ENCODE measurements at regions not wholly inside any gene's neighbourhood (a gene's known extent, or its start where the extent isn't known, plus 50 kb on each side); places are given as distances from the start of the nearest gene placed in this dataset.

DNA sequence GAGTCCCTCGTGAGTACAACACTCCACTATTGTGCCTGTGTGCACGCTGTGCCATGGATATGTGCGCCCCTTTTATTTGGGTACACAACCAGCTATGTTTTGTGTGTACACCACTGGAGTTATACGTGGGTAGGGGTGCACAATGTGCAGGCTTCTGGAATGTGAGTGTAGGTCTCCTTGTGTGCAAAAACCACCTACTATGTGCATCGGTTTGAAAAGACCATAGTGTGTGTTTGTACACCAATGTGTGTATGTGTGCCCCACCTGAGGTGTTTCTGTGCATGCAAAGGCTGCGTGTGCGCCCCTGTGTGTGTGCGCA, 86.4 kb upstream of the ALDH1L1 start:
- DNase-seq (ENCODE audit: low read depth) = no peak

DNA sequence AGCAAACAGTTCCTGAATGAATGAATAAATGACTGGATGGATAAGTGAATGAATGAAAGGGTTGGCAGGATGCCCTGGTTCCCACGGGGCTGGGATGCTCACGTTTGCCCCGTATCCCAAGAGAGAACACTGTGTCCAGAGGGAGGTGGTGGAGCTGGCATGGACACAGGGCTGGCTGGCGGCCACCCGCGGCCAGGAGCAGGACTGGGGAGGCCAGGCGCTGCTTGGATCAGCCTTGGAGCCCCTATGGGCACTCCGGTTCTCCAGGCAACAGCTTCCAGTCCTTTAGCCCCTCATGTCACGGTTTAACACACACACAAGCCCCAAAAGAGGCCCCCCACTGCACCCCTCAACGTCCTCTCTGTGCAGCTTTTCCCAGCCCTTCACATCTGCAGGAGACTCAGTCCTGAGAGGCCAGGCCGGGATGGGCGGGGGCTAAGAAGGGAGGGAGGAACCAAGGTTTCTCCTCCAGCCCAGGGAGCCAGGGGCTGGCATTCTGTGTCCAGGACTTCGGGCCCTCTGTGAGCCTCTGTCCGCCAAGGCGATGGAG, 86.0 kb upstream of the ALDH1L1 start:
- DNase-seq (ENCODE audit: low read depth) = no peak

DNA sequence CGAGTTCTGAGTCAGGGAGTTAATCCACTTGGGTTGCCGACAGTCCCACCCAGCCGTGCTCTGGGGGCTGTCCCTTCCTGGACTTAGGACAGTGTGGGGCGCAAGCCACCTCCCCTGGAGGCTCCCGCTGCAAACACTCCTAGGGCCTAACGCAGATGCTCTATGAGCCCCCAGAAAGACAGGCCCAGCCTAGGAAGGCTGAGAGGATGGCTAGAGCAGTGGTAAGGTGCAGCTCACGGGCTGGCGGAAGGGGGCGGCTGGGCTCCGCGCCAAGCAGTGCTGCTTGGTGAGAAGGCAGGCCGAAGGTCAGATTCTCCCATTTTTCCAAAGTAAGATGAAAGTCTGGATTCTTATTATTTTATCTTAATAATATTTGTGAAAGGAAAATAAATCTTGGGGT, 84.6 kb upstream of the ALDH1L1 start:
- no peak for DNase-seq (ENCODE audit: low read depth)

DNA sequence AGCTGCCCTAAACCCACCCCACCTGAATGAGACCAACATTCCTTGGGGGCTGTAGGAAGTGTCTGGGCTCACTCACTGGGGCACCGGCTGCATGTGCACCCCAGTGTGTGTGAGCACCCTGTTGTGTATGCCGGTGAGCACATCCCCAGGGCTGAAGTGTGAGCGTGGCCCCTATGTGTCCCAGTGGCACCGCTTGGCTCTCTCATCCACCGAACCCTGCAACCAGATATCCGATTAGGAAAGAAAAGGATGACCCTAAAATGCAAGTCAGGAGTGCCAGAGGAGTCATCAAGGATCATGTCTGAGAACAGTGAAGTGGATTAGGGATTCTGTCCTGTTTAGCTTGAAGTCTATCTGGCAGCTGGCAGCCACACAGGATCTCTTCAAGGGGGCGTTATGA, 84.0 kb upstream of the ALDH1L1 start:
- DNase-seq (ENCODE audit: low read depth) = no peak

DNA sequence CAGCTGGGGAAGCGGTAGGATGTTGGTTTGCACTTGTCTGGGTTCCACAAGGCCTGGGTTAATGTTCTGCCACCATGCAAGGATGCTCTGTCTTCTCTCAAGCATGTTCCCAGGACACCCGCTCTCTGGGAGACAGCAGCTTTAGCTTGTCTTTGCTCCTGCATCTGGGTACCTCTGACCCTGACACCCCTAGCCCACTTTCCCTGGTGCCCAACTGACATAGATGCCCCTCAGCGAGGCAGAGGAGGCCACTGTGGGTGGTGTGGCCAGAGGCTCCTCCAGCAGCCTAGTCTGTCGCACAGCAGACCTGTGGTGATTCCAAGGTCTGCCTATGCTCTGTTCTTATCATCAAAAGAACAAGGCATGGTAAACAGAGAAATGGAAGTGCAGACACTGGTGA, 83.6 kb upstream of the ALDH1L1 start:
- DNase-seq (ENCODE audit: low read depth) = no peak

DNA sequence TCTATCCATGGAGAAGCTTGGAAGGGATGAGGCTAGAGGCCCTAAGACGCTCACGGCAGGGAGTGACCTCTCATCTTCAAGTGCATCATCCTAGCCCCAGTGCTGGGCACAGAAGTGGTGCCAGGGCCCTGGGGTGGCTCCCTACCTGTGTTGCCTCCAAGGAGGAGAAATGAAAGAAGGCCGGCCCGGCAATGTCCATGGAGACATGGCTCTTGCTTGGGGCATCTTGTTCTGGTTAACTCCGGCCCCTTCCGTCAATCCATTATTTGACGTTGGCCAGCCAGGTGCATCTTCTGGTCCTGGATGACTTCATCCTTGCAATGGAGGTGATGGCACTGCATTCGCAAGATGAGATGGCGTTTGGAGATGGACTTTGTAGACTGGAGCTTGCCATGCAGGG, 83.2 kb upstream of the ALDH1L1 start:
- DNase-seq (ENCODE audit: low read depth) = no peak

DNA sequence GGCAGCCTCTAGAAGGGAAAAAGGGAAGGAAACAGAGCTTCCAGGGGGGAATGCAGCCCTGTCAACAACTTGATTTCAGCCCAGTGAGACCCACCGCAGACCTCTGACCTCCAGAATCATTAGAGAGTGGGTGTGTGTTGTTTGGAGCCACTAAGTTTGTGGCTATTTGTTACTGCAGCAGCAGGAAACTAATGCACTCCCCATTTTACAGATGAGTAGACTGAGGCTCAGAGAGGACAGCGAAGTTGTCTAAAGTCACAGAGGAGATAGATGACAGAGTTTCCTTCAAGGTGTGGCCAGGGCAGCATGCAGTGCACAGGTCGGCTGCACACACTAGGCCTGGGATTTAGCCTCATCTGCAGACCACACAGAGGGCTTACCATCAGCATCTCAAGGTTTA, 81.8 kb upstream of the ALDH1L1 start:
- DNase-seq (ENCODE audit: low read depth) = no peak

DNA sequence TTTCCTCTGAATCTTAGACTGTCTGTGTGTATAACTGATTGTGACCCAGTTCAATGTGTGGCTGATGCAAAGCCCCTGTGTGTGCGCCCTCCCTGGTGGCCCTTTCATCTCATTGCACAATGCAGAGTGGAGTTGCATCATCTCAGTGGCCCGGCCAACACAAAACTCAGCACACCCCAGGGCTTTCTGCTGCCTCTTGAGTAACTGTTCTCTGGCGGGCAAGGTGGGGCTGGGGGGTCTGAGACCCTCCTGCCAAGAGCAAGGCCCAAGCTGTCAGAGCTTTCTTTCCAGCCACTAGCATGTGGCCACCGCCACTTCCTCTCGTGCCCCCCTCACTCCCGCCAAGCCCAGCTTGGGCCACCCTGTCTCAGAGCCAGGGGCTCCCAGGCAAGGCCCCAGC, 80.7 kb upstream of the ALDH1L1 start:
- peak; percentile 72 for DNase-seq (ENCODE audit: low read depth)

DNA sequence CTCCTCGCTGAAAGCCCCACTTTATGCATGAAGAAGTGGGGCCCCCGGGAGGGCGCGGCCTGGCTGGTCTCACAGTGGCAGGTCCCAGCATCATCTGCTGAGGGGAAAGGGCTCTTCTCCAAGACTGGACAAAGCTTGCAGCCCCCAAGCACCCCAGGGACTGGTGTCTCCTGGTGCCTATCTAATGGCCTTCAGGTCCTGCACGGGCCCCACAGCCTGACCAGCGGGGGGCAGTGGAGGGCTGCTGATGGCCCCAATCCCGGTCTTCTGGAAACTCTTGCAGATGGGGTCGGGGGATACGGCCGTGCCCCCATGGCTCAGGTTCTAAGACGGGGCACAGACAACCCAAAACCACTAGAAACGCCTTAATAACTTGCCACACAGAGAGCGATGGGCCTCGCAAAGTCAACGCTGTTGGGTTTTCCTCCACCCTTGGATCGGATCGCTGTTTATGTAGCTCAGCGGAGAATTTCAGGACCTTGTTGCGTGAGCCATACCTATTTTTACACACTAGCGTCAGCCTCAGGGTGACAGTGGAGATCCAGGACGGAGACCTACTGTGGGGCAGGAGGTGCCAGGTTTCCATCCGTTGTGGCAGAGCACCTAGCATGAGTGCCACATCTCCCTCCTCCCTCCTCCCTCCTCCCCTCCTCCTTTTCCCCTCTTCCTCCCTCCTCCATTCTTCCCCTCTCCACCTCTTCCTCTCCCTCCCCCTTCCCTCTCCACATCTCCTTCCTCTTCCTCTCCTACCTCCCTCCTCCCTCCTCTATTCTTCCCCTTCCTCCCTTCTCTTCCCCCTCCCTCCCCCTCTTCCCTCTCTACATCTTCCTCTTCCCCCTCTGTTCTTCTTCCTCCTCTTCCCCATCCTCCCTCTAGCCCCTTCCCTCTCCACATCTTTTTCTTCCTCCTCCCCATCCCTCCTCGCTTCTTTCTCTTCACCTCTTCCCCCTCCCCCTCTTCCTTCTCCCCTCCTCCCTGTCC, 79.3 kb upstream of the ALDH1L1 start:
- peak; percentile 46 for DNase-seq (ENCODE audit: low read depth)

DNA sequence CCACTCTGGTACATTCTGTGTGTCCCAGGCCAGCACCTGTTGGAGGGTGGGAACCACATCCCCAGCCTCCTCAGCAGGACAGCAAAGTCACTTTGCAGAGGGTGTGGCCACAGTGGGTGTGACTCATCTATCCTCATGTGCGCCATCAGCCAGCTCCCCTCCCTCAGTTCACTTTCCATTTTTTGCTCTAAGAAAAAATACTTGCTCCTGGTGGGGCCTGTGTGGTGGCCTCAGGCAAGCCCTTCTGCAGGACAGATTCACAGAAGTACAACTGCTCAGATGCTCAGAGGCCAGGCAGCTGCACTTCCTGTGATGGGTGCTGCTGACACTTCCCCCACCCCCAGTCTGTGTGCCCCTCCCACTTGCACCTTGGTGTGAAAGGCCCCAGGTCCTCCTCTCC, 78.3 kb upstream of the ALDH1L1 start:
- DNase-seq (ENCODE audit: low read depth) = no peak

DNA sequence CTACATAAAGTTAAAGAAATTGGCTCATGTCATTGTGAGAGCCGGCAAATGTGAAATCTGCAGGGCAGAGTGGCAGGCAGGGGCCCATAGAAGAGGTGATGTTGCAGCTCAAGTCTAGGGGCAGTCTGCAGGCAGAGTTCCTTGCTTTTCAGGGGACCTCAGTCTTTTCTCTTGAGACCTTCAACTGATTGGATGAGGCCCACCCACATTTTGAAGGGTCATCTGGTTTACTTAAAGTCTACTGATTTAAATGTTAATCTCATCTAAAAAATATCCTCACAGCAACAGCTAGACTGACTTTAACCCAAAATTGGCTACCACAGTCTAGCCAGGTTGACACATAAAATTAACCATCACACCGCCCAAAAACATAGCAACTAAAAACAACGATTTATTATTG, 77.6 kb upstream of the ALDH1L1 start:
- DNase-seq (ENCODE audit: low read depth) = no peak

DNA sequence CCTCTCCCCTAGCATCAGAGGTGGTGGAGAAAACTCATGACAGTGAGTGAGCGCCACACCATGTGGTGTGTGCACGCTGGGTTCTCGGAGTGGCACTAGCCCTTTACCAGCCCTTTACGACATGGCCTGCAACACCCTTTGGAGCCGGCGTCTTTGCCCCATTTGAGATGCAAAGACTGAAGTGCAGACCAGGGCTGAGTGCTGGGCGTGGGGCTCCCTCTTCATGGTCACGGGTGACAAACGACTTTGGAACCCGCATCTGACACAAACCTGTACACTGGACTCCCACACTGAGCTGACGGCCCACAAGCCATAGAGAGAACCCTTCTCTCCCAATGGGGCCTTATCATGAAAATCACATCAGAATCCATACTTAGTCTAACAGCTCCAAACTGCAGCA, 76.8 kb upstream of the ALDH1L1 start:
- no peak for DNase-seq (ENCODE audit: low read depth)

DNA sequence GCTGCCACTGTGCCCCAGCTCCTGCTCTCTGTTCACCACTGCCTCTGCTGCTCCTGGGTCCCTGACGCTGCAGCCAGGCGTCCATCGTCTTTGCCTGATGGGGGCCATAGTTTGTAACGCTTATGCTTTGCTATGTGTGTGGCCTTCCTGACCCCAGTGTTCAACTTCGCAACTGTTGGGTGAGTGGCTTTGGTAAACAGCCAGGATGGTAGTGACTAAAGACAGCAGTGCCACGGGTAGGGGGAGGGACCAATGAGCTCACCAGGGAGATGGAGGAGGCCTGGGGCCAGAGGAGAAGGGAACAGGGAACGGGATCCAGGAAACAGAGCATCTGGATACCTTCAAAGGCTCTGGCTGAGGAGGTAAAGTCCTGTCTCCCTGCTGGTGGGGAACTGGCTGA, 75.9 kb upstream of the ALDH1L1 start:
- DNase-seq (ENCODE audit: low read depth) = no peak

DNA sequence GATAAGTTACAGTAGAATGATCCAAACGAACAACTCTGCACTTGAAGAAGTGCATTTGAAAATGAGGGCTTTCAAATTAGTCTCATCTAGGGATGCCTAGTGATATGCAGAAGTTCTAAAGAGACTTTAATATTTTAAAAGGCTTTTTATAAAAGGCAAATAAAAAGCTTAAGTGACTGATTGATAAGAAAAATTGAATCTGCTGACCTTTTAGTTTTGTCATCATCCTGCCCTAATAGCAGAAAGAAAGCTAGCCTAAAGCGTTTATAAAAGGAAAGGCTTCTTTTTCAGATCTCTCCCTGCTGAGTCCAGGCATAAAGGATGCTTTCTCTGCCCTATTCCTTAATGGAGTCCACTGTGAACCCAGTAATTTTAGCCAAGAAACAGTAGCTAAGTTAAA, 72.7 kb upstream of the ALDH1L1 start:
- no peak for DNase-seq (ENCODE audit: low read depth)

DNA sequence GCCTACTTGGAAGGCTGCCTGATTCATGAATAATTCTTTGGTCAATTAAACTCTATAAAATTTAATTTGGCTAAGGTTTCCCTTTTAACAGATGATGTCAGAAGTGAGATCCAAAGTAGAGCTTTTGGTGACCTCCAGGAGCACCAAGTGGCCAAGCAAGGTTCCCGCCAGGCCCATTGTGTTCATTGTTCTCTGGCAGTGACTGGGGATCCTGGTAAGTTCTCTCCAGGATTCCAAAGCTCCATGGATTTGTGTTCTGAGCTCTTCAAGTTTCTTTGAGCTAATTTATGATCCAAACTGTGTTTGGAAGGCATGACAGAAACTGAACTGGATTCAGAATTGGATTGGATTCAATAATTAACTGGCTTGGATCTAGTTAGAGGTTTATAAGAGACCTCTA, 72.0 kb upstream of the ALDH1L1 start:
- no peak for DNase-seq (ENCODE audit: low read depth)

DNA sequence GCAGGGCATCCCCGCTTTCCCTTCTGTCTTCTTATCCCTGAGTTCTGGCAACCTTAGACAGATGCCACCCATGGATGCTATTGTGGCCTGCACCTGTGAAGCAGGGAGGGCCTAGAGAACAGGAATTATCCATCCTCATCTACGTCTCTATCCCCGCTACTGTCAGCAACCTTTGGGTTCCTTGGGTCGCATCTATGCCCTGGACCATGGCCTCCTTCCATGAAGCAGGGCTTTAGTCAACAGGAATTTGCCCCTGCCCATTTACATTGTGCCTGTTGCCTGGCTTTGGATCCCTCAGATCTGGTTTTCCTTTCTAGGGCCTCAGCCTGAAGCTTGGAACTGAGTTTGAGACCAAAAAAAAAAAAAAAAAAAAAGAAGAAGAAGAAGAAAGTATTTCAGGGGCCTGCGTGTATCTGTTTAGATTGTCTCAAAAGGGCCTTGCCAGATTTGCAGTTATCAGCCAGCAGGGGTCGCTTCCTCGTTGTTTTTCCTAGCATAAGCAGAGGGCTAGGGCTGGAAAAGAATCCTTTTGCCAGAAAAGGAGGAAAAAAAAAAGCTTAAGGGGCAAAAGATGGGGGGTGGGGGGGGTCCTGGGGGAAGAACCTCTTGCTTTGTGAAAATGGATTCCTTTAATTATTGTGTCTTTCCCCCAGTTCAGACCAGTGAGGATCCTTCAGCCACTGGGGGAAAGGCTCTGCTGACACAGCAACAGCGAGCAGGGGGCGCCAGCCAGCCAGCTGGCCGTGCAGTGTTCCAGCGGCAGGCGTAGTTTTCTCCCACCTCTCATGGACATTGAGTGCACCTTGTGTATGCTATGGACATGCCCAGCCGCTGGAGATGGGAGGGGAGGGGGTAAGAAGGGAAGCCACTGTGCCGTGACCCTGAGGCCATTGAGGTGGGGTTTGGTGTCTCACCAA, 65.7 kb upstream of the ALDH1L1 start:
- peak; percentile 61 for DNase-seq (ENCODE audit: low read depth)

Measured in iris pigment epithelial cell (primary cell).